ENCODE measurements at regions not wholly inside any gene's neighbourhood (a gene's known extent, or its start where the extent isn't known, plus 50 kb on each side); places are given as distances from the start of the nearest gene placed in this dataset.

GRCh38 chr7:50226145-50226544 lies 78.4 kb upstream of the IKZF1 start:
- H3K4me3 ChIP-seq (ENCODE audit: low read depth, low read length): no peak overlapping the region
- no peak for DNase-seq (ENCODE audit: low read depth)
- in situ Hi-C loops (cut with HindIII; ENCODE audit: low sequenced_read_pairs): no loop called here
- TF ChIP-seq CTCF (IDR thresholded peaks at IDR 0.05; ENCODE audit: low read depth, low read length, missing control alignments): no peak

- DNase-seq (ENCODE audit: low read depth): no peak
- TF ChIP-seq CTCF (IDR thresholded peaks at IDR 0.05; ENCODE audit: low read depth, low read length, missing control alignments): no peak
- in situ Hi-C loops (cut with HindIII; ENCODE audit: low sequenced_read_pairs): no loop called here
- no peak overlapping the region for H3K4me3 ChIP-seq (ENCODE audit: low read depth, low read length)
Measured at GRCh38 chr7:50221433-50221832, 83.1 kb upstream of the IKZF1 start.

- in situ Hi-C loops (cut with HindIII; ENCODE audit: low sequenced_read_pairs): no loop called here
- no peak for TF ChIP-seq CTCF (IDR thresholded peaks at IDR 0.05; ENCODE audit: low read depth, low read length, missing control alignments)
- no peak for DNase-seq (ENCODE audit: low read depth)
- no peak overlapping the region for H3K4me3 ChIP-seq (ENCODE audit: low read depth, low read length)
Measured at GRCh38 chr7:50221028-50221427, 83.5 kb upstream of the IKZF1 start.

- no peak for DNase-seq (ENCODE audit: low read depth)
- no peak for TF ChIP-seq CTCF (IDR thresholded peaks at IDR 0.05; ENCODE audit: low read depth, low read length, missing control alignments)
- no peak overlapping the region for H3K4me3 ChIP-seq (ENCODE audit: low read depth, low read length)
- in situ Hi-C loops (cut with HindIII; ENCODE audit: low sequenced_read_pairs): no loop called here
Measured at GRCh38 chr7:50220273-50220672, 84.2 kb upstream of the IKZF1 start.

GRCh38 chr7:50217821-50218281 lies 86.7 kb upstream of the IKZF1 start:
- no peak for TF ChIP-seq CTCF (IDR thresholded peaks at IDR 0.05; ENCODE audit: low read depth, low read length, missing control alignments)
- no peak overlapping the region for H3K4me3 ChIP-seq (ENCODE audit: low read depth, low read length)
- no peak for DNase-seq (ENCODE audit: low read depth)
- in situ Hi-C loops (cut with HindIII; ENCODE audit: low sequenced_read_pairs): no loop called here

GRCh38 chr7:50217401-50217800 lies 87.1 kb upstream of the IKZF1 start:
- DNase-seq (ENCODE audit: low read depth): no peak
- no peak for TF ChIP-seq CTCF (IDR thresholded peaks at IDR 0.05; ENCODE audit: low read depth, low read length, missing control alignments)
- in situ Hi-C loops (cut with HindIII; ENCODE audit: low sequenced_read_pairs): no loop called here

GRCh38 chr7:50216626-50217025 lies 87.9 kb upstream of the IKZF1 start:
- no peak for TF ChIP-seq CTCF (IDR thresholded peaks at IDR 0.05; ENCODE audit: low read depth, low read length, missing control alignments)
- H3K4me3 ChIP-seq (ENCODE audit: low read depth, low read length): no peak overlapping the region
- in situ Hi-C loops (cut with HindIII; ENCODE audit: low sequenced_read_pairs): no loop called here
- DNase-seq (ENCODE audit: low read depth): no peak

More at GRCh38 chr7:50217401-50217800, 87.1 kb upstream of the IKZF1 start:
- H3K4me3 ChIP-seq (ENCODE audit: low read depth, low read length): no peak overlapping the region
